ENCODE measurements at regions not wholly inside any gene's neighbourhood (a gene's known extent, or its start where the extent isn't known, plus 50 kb on each side); places are given as distances from the start of the nearest gene placed in this dataset.

DNA sequence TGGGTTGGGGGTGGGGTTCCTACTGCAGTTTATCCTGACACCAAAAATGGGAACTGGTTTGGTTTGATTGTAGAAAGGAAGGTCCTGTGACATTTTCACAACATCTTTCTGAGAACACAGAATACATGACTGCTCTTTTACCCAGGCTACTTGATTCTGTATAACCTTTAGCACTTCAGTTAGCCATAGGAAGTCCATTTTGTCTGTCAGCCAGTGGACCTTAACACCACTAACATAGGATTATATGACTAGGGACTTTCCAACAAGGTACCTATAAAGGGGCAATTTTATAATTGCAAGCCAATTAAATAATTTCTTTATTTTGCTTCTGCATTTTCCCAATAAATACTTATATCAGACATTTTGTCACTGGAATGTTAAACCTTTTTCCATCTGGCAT is 489.2 kb upstream of the MIS18BP1 start:
- Histone ChIP-seq H3K4me2 (ENCODE audit: low read length) (no peak overlapping the region), H3K36me3 (ENCODE audit: insufficient read depth, low read length) (no peaks in the 10 kb centered on the region), H3K79me2 (ENCODE audit: insufficient read depth, low read length) (no peaks in the 10 kb centered on the region), H3K4me3 (ENCODE audit: insufficient read depth, low read depth, low read length) (no peak overlapping the region), H3K4me1 (ENCODE audit: insufficient read depth, low read length) (no peaks in the 10 kb centered on the region), H3K9me3 (ENCODE audit: insufficient read depth, low read depth, low read length) (no peaks in the 10 kb centered on the region), H3K27ac (ENCODE audit: low read depth, low read length) (no peak overlapping the region), H2AFZ (ENCODE audit: low read depth, low read length) (no peak overlapping the region), H4K20me1 (ENCODE audit: insufficient read depth, low read length) (no peaks in the 10 kb centered on the region), H3K9ac (ENCODE audit: low read length) (no peak overlapping the region), H3K27me3 (ENCODE audit: insufficient read depth, low read length) (no peaks in the 10 kb centered on the region)
- Mint-ChIP-seq H3K9me3 (ENCODE audit: unreplicated experiment) (no peaks in the 10 kb centered on the region), H3K27me3 (ENCODE audit: low read depth, unreplicated experiment) (no peaks in the 10 kb centered on the region), H3K36me3 (ENCODE audit: low read depth, unreplicated experiment) (no peaks in the 10 kb centered on the region), H3K4me3 (ENCODE audit: unreplicated experiment) (no peak overlapping the region), H3K27ac (ENCODE audit: unreplicated experiment) (no peak overlapping the region), H3K4me1 (ENCODE audit: low read depth, unreplicated experiment) (peaks cover 6% of the 10 kb centered on the region)
- FAIRE-seq (no peak), DNase-seq (ENCODE audit: low read depth) (no peak)
- TF ChIP-seq EZH2 (IDR thresholded peaks at IDR 0.05; ENCODE audit: insufficient read depth, low read length), result no peak
- TF ChIP-seq, protein P1, sequence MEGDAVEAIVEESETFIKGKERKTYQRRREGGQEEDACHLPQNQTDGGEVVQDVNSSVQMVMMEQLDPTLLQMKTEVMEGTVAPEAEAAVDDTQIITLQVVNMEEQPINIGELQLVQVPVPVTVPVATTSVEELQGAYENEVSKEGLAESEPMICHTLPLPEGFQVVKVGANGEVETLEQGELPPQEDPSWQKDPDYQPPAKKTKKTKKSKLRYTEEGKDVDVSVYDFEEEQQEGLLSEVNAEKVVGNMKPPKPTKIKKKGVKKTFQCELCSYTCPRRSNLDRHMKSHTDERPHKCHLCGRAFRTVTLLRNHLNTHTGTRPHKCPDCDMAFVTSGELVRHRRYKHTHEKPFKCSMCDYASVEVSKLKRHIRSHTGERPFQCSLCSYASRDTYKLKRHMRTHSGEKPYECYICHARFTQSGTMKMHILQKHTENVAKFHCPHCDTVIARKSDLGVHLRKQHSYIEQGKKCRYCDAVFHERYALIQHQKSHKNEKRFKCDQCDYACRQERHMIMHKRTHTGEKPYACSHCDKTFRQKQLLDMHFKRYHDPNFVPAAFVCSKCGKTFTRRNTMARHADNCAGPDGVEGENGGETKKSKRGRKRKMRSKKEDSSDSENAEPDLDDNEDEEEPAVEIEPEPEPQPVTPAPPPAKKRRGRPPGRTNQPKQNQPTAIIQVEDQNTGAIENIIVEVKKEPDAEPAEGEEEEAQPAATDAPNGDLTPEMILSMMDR (IDR thresholded peaks at IDR 0.05; ENCODE audit: insufficient read depth, low read depth, low read length), result no peak

DNA sequence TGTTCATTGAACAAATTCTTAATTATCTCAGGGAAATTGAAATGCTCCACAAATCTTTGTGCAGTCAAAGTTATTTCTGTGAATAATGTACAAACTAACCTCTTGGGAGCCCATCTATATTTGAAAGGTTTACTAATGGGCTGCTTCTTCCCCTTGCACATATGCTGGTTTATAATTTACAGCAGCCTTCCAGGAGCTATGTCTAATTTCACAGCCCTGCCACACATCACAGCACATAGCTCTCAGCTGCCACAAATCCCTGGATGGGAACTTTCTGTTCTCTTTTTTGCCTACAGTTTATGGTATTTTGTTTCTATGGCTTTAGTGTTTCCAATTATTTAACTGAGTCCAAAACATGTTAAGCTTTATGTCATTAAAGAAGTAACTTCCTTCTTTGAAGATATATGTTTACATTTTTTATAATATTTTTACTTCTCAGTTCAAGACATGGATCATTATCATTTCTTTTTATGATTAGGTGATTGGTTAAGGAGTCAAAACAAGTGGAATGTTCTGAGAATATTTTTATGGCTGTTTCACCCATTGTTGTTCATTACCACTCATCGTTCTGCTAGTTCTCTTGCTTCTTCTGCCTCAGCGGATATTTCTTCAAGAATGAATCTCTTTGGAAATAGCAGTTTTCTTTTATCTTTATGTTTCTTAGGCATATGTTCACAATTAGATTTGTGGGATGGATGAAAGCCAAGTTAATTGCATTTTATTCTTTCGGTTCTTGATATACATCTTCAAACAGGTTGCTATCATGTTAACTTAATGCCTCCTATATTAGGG is 475.6 kb upstream of the MIS18BP1 start:
- Mint-ChIP-seq H3K27ac (ENCODE audit: unreplicated experiment) (no peak overlapping the region), H3K27me3 (ENCODE audit: low read depth, unreplicated experiment) (no peaks in the 10 kb centered on the region), H3K4me3 (ENCODE audit: unreplicated experiment) (no peak overlapping the region), H3K4me1 (ENCODE audit: low read depth, unreplicated experiment) (no peaks in the 10 kb centered on the region), H3K9me3 (ENCODE audit: unreplicated experiment) (no peaks in the 10 kb centered on the region), H3K36me3 (ENCODE audit: low read depth, unreplicated experiment) (no peaks in the 10 kb centered on the region)
- FAIRE-seq (no peak), DNase-seq (ENCODE audit: low read depth) (no peak)
- no peak overlapping the region for H3K4me3 ChIP-seq (ENCODE audit: insufficient read depth, low read depth, low read length)
- H2AFZ ChIP-seq (ENCODE audit: low read depth, low read length), result no peak overlapping the region
- no peaks in the 10 kb centered on the region for H3K79me2 ChIP-seq (ENCODE audit: insufficient read depth, low read length)
- no peak overlapping the region for H3K27ac ChIP-seq (ENCODE audit: low read depth, low read length)
- no peaks in the 10 kb centered on the region for H3K4me1 ChIP-seq (ENCODE audit: insufficient read depth, low read length)
- H3K9ac ChIP-seq (ENCODE audit: low read length), result no peak overlapping the region
- TF ChIP-seq EZH2 (IDR thresholded peaks at IDR 0.05; ENCODE audit: insufficient read depth, low read length), result no peak
- H3K4me2 ChIP-seq (ENCODE audit: low read length), result no peak overlapping the region
- no peaks in the 10 kb centered on the region for H3K27me3 ChIP-seq (ENCODE audit: insufficient read depth, low read length)
- H3K9me3 ChIP-seq (ENCODE audit: insufficient read depth, low read depth, low read length), result no peaks in the 10 kb centered on the region
- H4K20me1 ChIP-seq (ENCODE audit: insufficient read depth, low read length), result no peaks in the 10 kb centered on the region
- no peaks in the 10 kb centered on the region for H3K36me3 ChIP-seq (ENCODE audit: insufficient read depth, low read length)

- FAIRE-seq (no peak), DNase-seq (ENCODE audit: low read depth) (no peak)
- Histone ChIP-seq H3K4me1 (ENCODE audit: insufficient read depth, low read length) (no peaks in the 10 kb centered on the region), H3K9me3 (ENCODE audit: insufficient read depth, low read depth, low read length) (no peaks in the 10 kb centered on the region), H3K4me3 (ENCODE audit: insufficient read depth, low read depth, low read length) (no peak overlapping the region), H4K20me1 (ENCODE audit: insufficient read depth, low read length) (no peaks in the 10 kb centered on the region), H3K36me3 (ENCODE audit: insufficient read depth, low read length) (no peaks in the 10 kb centered on the region), H3K9ac (ENCODE audit: low read length) (no peak overlapping the region), H3K27me3 (ENCODE audit: insufficient read depth, low read length) (no peaks in the 10 kb centered on the region), H3K79me2 (ENCODE audit: insufficient read depth, low read length) (no peaks in the 10 kb centered on the region), H2AFZ (ENCODE audit: low read depth, low read length) (no peak overlapping the region), H3K27ac (ENCODE audit: low read depth, low read length) (no peak overlapping the region), H3K4me2 (ENCODE audit: low read length) (no peak overlapping the region)
- H3K4me3 Mint-ChIP-seq (ENCODE audit: unreplicated experiment), result no peak overlapping the region
- H3K4me1 Mint-ChIP-seq (ENCODE audit: low read depth, unreplicated experiment), result no peaks in the 10 kb centered on the region
- no peak for TF ChIP-seq EZH2 (IDR thresholded peaks at IDR 0.05; ENCODE audit: insufficient read depth, low read length)
- TF ChIP-seq, protein P1 (IDR thresholded peaks at IDR 0.05; ENCODE audit: insufficient read depth, low read depth, low read length), result no peak
- no peaks in the 10 kb centered on the region for H3K27me3 Mint-ChIP-seq (ENCODE audit: low read depth, unreplicated experiment)
- H3K36me3 Mint-ChIP-seq (ENCODE audit: low read depth, unreplicated experiment), result no peaks in the 10 kb centered on the region
- no peak overlapping the region for H3K27ac Mint-ChIP-seq (ENCODE audit: unreplicated experiment)
- peaks cover 2% of the 10 kb centered on the region for H3K9me3 Mint-ChIP-seq (ENCODE audit: unreplicated experiment)
Measured at GRCh38 chr14:45727133-45727532, 474.1 kb upstream of the MIS18BP1 start.
